GM06990 (cell line): ENCODE measurements at regions not wholly inside any gene's neighbourhood (a gene's known extent, or its start where the extent isn't known, plus 50 kb on each side); places are given as distances from the start of the nearest gene placed in this dataset.

ENCODE experiments used
- DNase-seq: peaks from one replicate; pipeline ENCODE4 v3.0.0-alpha.2; 2011; ENCODE audit not compliant: insufficient read length; ENCODE audit errors: extremely low read depth
- H3K27me3 ChIP-seq: replicated peaks from 2 replicates; pipeline ENCODE4 v1.6.0; 2011; ENCODE audit warnings: low read length; ENCODE audit not compliant: control insufficient read depth, insufficient read depth
- H3K36me3 ChIP-seq: 2 replicates; pipeline ENCODE4 v1.5.1; 2011; ENCODE audit warnings: low read length; ENCODE audit not compliant: control insufficient read depth, insufficient read depth
- H3K4me3 ChIP-seq: replicated peaks from 2 replicates; pipeline ENCODE4 v1.5.1; 2011; ENCODE audit warnings: low read depth, mild to moderate bottlenecking, control low read depth, low read length
- CTCF ChIP-seq: IDR thresholded peaks from 2 replicates; pipeline ENCODE4 v1.5.1; 2011; ENCODE audit warnings: low read length, control low read depth, mild to moderate bottlenecking, inconsistent platforms; ENCODE audit not compliant: insufficient read depth, poor library complexity, severe bottlenecking

- Histone ChIP-seq H3K27me3 (no peaks in the 10 kb centered on the region), H3K36me3 (no peaks in the 10 kb centered on the region), H3K4me3 (no peak overlapping the region)
- TF ChIP-seq CTCF, result no peak
- no peak for DNase-seq
Observed at GRCh38 chr3:177329854-177330253, 132.6 kb upstream of the TBL1XR1 start.

- no peak for DNase-seq
- no peaks in the 10 kb centered on the region for H3K27me3 ChIP-seq
- H3K4me3 ChIP-seq, result no peak overlapping the region
- H3K36me3 ChIP-seq, result no peaks in the 10 kb centered on the region
- TF ChIP-seq CTCF, result no peak
Observed at GRCh38 chr3:177330779-177331178, 133.5 kb upstream of the TBL1XR1 start.

GRCh38 chr3:177331203-177331835, 134.0 kb upstream of the TBL1XR1 start:
- DNase-seq, result no peak
- Histone ChIP-seq H3K4me3 (no peak overlapping the region), H3K27me3 (no peaks in the 10 kb centered on the region), H3K36me3 (no peaks in the 10 kb centered on the region)
- TF ChIP-seq CTCF, result no peak

- Histone ChIP-seq H3K36me3 (no peaks in the 10 kb centered on the region), H3K27me3 (no peaks in the 10 kb centered on the region), H3K4me3 (no peak overlapping the region)
- TF ChIP-seq CTCF, result no peak
- DNase-seq, result no peak
Observed at GRCh38 chr3:177332955-177333354, 135.7 kb upstream of the TBL1XR1 start.

- no peak overlapping the region for H3K4me3 ChIP-seq
- TF ChIP-seq CTCF, result no peak
- DNase-seq, result no peak
- H3K36me3 ChIP-seq, result no peaks in the 10 kb centered on the region
- H3K27me3 ChIP-seq, result no peaks in the 10 kb centered on the region
Observed at GRCh38 chr3:177333533-177334520, 136.5 kb upstream of the TBL1XR1 start.
